ENCODE measurements at regions not wholly inside any gene's neighbourhood (a gene's known extent, or its start where the extent isn't known, plus 50 kb on each side); places are given as distances from the start of the nearest gene placed in this dataset.

DNA sequence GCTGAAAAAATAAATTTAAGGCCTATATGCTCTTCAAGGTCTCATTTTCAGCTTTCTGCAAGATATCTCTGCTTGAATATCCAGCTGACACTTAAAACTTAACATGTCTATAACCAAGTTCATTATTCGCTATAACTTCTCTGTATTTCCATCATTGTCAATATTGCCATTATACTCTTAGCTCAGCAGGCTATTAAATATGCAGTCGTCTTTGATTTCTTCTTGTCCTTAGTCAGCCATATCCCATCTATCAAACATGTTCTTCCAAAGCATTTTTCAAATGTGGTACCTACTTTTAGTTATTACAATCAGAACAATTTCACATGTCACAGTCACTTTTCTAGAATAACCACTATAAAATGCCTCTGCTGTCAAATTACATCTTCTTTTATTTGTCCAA is 1364.1 kb downstream of the ARAP2 start (continued):
- TF ChIP-seq SUZ12 (IDR thresholded peaks at IDR 0.05; ENCODE audit: low read length) (no peak), RNF2 (IDR thresholded peaks at IDR 0.05; ENCODE audit: borderline replicate concordance, low read depth, low read length, missing control alignments, poor library complexity, severe bottlenecking) (no peak), BRCA1 (IDR thresholded peaks at IDR 0.05; ENCODE audit: low read depth, low read length) (no peak), POLR2AphosphoS5 (IDR thresholded peaks at IDR 0.05; ENCODE audit: low read depth, low read length) (no peak), SIX5 (IDR thresholded peaks at IDR 0.05; ENCODE audit: low read depth, low read length) (no peak), TAF7 (optimal IDR thresholded peaks at IDR 0.05; ENCODE audit: borderline replicate concordance, low read depth, low read length) (no peak), CHD2 (IDR thresholded peaks at IDR 0.05; ENCODE audit: low read length) (no peak), ZNF274 (IDR thresholded peaks at IDR 0.05; ENCODE audit: borderline replicate concordance, extremely low read depth, low read length) (no peak), SP4 (IDR thresholded peaks at IDR 0.05; ENCODE audit: low read length) (no peak), SAP30 (IDR thresholded peaks at IDR 0.05; ENCODE audit: insufficient read depth, insufficient replicate concordance, low read length) (no peak), CBX5 (IDR thresholded peaks at IDR 0.05; ENCODE audit: low read depth, low read length) (no peak), RAD21 (IDR thresholded peaks at IDR 0.05 in 1 of 2, conservative IDR thresholded peaks at IDR 0.05 in 1 of 2; ENCODE audit: low read depth in 2 of 2, low read length in 2 of 2) (no peak)
- TF ChIP-seq, protein P1, sequence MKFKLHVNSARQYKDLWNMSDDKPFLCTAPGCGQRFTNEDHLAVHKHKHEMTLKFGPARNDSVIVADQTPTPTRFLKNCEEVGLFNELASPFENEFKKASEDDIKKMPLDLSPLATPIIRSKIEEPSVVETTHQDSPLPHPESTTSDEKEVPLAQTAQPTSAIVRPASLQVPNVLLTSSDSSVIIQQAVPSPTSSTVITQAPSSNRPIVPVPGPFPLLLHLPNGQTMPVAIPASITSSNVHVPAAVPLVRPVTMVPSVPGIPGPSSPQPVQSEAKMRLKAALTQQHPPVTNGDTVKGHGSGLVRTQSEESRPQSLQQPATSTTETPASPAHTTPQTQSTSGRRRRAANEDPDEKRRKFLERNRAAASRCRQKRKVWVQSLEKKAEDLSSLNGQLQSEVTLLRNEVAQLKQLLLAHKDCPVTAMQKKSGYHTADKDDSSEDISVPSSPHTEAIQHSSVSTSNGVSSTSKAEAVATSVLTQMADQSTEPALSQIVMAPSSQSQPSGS (IDR thresholded peaks at IDR 0.05; ENCODE audit: low read length), result no peak
- TF ChIP-seq, protein P2, sequence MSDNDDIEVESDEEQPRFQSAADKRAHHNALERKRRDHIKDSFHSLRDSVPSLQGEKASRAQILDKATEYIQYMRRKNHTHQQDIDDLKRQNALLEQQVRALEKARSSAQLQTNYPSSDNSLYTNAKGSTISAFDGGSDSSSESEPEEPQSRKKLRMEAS (IDR thresholded peaks at IDR 0.05), result no peak
- TF ChIP-seq, protein P3, sequence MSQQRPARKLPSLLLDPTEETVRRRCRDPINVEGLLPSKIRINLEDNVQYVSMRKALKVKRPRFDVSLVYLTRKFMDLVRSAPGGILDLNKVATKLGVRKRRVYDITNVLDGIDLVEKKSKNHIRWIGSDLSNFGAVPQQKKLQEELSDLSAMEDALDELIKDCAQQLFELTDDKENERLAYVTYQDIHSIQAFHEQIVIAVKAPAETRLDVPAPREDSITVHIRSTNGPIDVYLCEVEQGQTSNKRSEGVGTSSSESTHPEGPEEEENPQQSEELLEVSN (IDR thresholded peaks at IDR 0.05), result no peak
